Suppressor macrophage treated with lipopolysaccharide for 1 hour (primary cell): ENCODE measurements at regions not wholly inside any gene's neighbourhood (a gene's known extent, or its start where the extent isn't known, plus 50 kb on each side); places are given as distances from the start of the nearest gene placed in this dataset.
"Not testable (repeated sequence)": the region's sequence is repeated elsewhere in the genome, so short reads cannot be mapped to it uniquely, and the experiment has no call there.

ENCODE experiments used
- DNase-seq, 3 donors: peaks; one replicate each; pipeline ENCODE4 v3.0.0-alpha.2; 2020 to 2022

GRCh38 chr1:116265931-116266863, 106.8 kb upstream of the ATP1A1 start:
- no peak for DNase-seq

GRCh38 chr1:116266864-116267212, 106.2 kb upstream of the ATP1A1 start:
- DNase-seq = no peak

- DNase-seq = peak; percentile 20 to 40 (median 31)
These were observed 104.8 kb upstream of the ATP1A1 start for GRCh38 chr1:116268211-116268610.

GRCh38 chr1:116270316-116271057, 102.6 kb upstream of the ATP1A1 start:
- no peak for DNase-seq

- DNase-seq = no peak
These were observed 99.8 kb upstream of the ATP1A1 start for GRCh38 chr1:116273042-116273783.

- no peak for DNase-seq
These were observed 96.5 kb upstream of the ATP1A1 start for GRCh38 chr1:116276532-116276931.

GRCh38 chr1:116277840-116278540, 95.1 kb upstream of the ATP1A1 start:
- DNase-seq = no peak

- no peak for DNase-seq
These were observed 94.5 kb upstream of the ATP1A1 start for GRCh38 chr1:116278541-116278866.

- no peak for DNase-seq
These were observed 93.3 kb upstream of the ATP1A1 start for GRCh38 chr1:116279715-116280114.

GRCh38 chr1:116284819-116285390, 88.1 kb upstream of the ATP1A1 start:
- no peak for DNase-seq

- DNase-seq = no peak
These were observed 86.5 kb upstream of the ATP1A1 start for GRCh38 chr1:116286541-116286971.

- no peak for DNase-seq
These were observed 85.5 kb upstream of the ATP1A1 start for GRCh38 chr1:116287341-116288200.

- DNase-seq = peak; percentile 37 to 56 (median 46)
These were observed 84.8 kb upstream of the ATP1A1 start for GRCh38 chr1:116288201-116288598.

GRCh38 chr1:116289193-116289592, 83.9 kb upstream of the ATP1A1 start:
- DNase-seq = peak in 1 of 3 donors; percentile 10

- no peak for DNase-seq
These were observed 82.8 kb upstream of the ATP1A1 start for GRCh38 chr1:116290085-116290705.

- DNase-seq = no peak
These were observed 82.0 kb upstream of the ATP1A1 start for GRCh38 chr1:116291024-116291423.

GRCh38 chr1:116292929-116293725, 79.9 kb upstream of the ATP1A1 start:
- DNase-seq = no peak

- no peak for DNase-seq
These were observed 75.4 kb upstream of the ATP1A1 start for GRCh38 chr1:116297495-116298212.

GRCh38 chr1:116298213-116298579, 74.8 kb upstream of the ATP1A1 start:
- not testable (repeated sequence) for DNase-seq
